NCI-H2171 treated with DMSO at 0.1 percent for 48 hours (cell line): ENCODE measurements at regions not wholly inside any gene's neighbourhood (a gene's known extent, or its start where the extent isn't known, plus 50 kb on each side); places are given as distances from the start of the nearest gene placed in this dataset.

Experiments used
- DNase-seq: peaks from one replicate; lab custom pipeline; 2025; lab: John Stamatoyannopoulos, UW

DNA sequence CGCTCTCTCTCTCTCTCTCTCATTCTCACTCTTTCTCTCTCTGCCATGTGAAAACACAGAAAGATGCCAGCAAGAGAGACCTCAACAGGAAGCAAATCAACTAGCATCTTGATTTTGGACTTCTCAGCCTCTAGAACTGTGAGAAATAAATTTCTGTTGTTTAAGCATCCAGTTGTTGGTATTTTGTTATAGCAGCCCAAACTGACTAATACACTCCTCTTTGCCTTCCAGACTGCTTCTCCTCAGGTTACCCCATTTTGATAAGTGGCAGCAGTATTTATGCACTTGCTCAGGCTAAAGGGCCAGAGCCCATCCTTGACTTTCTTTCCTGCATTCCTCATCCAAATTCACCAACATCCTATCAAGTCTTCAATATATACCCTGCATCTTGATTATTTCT, 76.6 kb upstream of the NANOGP8 start:
- no peak for DNase-seq

DNA sequence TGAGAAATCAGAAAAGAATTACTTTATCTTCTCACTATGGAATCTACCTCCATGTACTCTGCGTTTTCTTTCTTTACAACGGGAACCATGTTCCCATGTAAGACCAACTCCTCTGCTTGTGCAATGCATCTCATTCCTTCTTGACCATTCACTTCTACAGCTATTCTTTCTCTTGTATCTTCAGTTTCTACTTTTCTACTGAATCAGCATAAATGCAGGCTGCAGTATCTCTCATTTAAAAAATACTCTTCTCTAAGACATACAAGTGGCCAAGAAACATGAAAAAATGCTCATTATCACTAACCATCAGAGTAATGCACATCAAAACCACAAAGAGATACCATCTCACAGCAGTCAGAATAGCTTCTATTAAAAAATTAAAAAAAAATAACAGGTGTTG, 74.1 kb upstream of the NANOGP8 start:
- no peak for DNase-seq

DNA sequence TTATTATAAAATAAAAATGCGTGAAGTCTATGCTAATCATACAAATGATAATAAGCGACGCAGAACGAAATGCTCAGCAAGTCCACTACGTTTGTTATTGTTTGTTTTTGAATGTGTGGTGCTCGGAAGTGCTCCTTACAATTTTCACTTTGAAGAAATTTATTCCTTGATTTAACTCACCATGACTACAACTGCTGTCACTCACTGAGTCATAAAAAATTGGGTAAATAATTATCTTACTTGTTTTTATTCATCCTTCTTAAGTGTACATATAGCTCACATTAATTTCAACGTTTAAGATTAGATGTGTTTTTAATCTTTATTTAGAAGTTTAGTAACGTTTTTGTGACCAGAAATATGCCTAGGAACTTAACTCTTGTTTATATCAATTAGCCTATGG, 66.7 kb upstream of the NANOGP8 start:
- DNase-seq, result no peak

DNA sequence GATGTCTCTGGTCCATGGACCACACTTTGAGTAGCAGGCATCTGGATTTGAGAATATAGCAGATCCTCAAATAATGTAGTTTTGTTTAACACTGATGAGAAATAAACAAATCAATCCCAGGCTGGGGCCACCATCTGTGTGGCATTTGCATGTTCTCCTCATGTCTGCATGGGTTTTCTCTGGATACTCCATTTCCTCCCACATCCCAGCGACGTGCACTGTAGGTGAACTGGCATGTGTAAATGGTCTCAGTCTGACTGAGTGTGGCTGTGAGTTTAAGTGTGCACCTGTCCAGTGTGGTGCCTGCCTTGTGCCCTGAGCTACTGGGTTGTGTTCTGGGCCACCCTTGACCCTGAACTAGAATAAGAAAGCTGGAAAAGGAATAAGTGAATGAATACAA, 66.3 kb upstream of the NANOGP8 start:
- DNase-seq, result no peak

DNA sequence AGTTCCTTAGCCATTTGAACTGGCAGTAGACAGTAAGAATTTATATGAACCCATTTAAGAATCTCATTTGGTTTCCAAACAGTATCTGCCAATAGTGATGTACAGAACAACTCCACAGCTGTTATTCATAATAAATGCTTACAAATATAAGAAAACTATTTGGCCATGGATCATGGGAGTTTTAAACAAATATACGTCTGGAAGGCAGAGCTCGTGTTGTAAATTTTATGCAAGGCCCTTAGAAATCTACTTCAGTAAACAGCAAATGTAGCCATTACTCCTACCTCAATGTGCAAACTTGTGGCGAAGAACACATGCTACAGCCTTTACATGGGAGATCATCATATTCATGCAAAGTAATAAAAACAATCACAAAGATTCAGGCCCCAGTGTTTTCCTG, 65.3 kb upstream of the NANOGP8 start:
- no peak for DNase-seq

DNA sequence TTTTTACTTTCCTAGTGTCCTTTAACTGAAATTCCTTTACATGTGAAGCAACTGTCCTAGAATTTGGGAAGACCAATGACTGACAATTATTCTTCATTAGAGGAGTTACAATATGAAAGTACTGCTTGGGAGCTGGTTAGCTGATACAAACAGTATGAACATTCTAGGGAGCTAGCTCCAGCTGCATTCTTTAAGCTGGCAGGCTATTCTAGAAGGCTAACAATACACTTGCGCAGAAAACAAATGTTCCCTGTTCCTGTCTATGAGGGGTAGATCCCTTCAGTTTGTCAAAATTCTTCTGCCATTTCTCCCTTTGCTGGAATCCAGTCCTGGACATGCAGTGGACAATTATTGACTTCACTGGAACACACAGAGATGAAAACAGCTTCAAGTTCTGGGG, 60.2 kb upstream of the NANOGP8 start:
- DNase-seq, result no peak

DNA sequence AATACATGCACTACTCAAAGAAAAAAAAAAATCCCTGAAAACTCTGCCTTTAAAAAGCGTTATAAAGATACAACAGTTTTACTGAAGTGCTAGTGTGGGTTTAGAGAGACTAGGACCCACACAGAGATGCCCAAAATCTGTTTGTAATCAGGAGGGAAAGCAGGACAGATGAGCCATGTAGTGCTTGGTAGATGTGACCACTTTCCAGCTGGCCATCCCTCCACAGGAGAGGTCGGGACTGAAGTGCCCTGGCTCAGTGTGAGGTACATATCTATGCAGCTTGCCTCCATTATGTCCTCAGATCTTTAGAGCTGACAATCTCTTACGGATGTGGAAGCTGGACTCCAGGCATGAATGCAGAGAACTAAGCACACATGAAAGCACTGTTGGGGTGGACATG, 57.5 kb upstream of the NANOGP8 start:
- DNase-seq, result no peak

DNA sequence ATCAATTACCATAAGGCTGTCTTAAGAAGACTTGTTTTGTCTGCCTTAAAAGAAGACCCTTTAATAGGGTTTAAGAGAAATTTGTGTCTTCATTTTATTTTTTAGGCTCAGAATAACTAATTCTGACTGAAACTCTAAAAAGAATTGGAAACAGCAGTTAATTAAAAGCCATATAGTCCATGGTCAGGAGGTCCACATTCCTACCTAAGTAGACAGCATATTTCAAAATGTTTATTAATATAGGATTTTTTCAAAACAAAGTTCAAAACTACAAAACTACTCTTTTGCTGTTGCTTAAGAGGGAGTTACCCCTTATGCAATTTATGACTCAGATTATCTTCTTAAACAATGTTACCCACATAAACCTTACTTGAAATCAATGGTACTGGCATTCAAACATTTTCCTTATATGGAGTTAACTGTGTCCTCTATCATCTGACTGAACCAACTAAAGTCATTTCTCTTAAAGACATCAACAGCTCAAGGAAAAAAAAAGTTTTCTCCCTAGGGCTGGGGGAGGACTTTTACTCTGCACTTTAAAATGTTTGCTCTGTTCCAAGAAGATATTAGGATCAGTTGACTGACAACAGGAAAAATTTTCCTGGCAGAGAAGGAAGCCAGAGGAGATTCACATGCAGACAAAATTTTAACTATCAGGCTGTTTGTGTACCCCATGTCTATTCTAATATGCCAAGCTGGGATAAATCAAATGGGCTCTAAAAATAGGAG, 56.8 kb upstream of the NANOGP8 start:
- no peak for DNase-seq

DNA sequence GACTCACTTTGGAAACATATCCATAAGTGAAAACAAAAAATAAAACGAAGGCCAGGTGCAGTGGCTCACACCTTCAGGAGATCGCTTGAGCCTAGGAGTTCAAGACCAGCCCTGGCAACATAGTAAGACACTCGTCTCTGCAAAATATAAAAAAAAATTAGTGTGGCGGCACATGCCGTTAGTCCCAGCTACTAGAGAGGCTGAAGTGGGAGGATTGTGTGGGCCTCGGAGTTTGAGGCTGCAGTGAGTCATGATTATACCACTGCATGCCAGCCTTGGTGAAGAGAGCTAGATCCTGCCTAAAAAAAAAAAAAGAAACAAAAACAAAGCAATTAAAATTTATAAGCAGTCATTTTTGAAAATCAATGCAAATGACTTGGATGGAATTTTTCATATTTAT, 54.7 kb upstream of the NANOGP8 start:
- no peak for DNase-seq

DNA sequence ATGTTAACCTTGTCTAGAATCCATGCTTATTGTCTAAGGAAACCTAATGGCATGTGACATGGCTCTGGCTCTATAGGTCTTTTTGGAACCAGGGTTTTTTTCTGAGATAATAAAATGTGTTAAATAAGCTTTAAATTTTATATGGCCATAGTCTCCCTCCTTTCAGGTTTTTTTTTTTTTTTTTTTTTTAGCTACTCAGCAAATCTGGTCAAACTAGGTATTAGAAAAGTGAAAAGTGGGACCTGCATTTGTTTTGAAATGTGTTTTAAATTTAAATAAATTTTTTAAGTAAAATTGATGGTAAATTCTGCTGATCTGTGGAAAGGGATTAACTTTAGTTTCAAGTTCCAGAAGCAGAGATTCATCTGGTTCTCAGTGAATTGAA, 52.1 kb upstream of the NANOGP8 start:
- no peak for DNase-seq

DNA sequence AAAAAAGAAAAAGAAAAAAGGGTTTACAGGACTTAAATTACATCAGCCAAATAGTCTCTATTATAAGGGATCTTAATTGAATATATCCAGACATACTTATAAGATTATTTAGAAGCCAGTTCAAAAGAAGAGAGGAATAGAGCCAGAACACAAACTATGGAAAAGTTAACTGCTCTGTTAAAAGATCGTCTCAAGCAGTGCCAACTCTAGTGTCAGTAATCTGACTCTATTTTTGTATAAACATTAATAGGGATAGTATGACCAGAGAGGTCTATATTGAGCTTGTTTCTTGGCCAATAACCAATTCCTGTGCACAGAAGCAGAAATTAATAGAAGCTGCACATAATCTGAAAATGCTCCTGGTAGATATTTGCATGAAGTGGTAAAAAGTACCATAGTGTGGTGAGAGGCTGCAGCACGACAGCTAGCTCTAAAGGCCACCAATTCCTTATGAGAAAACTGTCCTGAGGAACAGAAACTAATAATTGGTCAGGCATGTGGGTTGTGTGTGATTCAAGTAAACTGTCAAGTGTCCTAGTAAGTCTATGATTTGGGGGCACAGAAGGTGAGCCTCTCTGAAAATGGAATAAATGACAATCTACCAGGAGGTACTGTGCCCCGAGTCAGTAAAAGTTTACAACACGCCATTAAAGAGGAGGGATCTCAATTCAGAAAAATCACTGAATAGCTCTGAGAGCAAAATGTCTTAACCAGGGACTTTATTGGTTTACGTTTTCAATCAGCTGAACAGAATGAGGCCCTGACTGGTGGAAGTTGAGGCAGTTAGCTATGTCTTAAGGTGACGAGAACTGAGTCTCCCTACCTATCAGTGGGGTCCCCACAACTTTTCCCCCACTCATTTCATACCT, 51.5 kb upstream of the NANOGP8 start:
- no peak for DNase-seq
